ENCODE measurements at regions not wholly inside any gene's neighbourhood (a gene's known extent, or its start where the extent isn't known, plus 50 kb on each side); places are given as distances from the start of the nearest gene placed in this dataset.

- TF ChIP-seq CTCF (IDR thresholded peaks at IDR 0.05) (no peak), POLR2A (IDR thresholded peaks at IDR 0.05) (no peak)
Measured at GRCh38 chr12:66756631-66757030, 77.8 kb upstream of the GRIP1 start.

Data from Peyer's patch (tissue), 4 donors.